ENCODE measurements at regions not wholly inside any gene's neighbourhood (a gene's known extent, or its start where the extent isn't known, plus 50 kb on each side); places are given as distances from the start of the nearest gene placed in this dataset.
A peak's percentile ranks its signal among the peaks of the same experiment; 100 is the strongest.

DNA sequence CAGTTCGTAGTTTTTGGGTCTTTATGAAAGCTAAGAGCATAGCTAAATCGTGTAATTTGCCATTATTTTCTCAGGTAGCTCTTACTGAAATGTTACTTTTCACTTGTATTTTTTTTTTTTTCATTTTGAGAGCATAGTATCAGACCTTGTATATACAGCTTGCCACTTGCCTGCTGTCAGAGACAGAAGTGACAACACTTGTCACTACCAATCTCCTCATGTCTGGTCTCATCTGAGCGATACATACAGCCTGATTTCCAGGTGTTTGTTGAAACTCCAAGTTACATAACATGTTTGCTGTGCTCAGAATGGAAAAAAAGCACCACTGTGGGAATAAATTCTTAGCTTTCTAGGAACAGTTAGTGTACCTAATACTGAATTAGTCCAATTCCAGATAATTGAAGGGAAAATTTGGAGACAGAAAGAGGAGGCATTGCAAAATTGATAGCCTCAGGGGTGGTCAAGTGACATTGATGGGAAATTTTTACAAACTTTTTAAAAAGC lies 621.4 kb upstream of the PKN2 start:
- no peak for DNase-seq (ENCODE audit: low read depth)

- DNase-seq (ENCODE audit: low read depth) = no peak
These were observed 620.5 kb upstream of the PKN2 start for GRCh38 chr1:88063605-88064004.

DNA sequence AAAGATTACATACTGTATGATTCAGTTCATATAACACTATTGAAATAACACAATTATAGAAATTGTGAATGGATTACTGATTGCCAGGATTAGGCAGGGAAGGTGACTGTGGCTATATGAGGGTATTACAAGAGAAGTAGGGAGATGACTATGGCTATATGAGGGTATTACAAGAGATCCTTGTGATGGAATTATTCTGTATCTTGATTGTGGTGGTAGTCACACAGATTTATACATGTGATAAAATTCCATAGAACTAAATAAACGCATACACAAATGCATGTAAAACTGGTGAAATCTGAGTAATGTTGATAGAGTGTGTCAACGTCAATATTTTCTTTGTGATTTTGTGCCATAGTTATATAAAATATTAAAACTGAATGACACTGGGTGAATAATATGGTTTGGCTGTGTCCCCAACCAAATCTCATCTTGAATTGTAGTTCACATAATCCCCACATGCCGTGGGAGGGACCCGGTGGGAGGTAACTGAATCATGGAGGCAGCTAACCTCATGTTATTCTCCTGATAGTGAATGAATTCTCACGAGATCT lies 615.6 kb upstream of the PKN2 start:
- no peak for DNase-seq (ENCODE audit: low read depth)

- DNase-seq (ENCODE audit: low read depth) = no peak
These were observed 613.1 kb upstream of the PKN2 start for GRCh38 chr1:88070956-88071355.

DNA sequence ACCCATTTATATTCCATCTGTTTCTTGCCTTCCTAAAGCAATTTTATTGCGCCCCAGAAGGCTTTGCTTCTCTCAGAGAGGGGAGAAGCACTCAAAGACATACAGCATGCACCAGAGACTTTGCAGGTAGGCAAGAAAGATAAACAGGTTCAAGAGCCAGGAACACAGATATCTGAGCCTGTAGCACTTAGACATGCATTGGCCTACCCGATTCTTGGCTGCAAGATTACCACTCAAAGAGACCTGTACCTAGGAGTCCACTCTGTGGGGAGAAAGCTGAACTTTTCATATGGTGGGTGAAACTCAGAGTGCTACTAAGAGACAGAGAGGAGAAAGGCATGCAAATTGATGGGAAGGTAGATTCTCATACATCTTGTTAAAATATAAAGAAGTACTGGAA lies 609.4 kb upstream of the PKN2 start:
- no peak for DNase-seq (ENCODE audit: low read depth)

GRCh38 chr1:88075813-88076212 lies 608.3 kb upstream of the PKN2 start:
- no peak for DNase-seq (ENCODE audit: low read depth)

DNA sequence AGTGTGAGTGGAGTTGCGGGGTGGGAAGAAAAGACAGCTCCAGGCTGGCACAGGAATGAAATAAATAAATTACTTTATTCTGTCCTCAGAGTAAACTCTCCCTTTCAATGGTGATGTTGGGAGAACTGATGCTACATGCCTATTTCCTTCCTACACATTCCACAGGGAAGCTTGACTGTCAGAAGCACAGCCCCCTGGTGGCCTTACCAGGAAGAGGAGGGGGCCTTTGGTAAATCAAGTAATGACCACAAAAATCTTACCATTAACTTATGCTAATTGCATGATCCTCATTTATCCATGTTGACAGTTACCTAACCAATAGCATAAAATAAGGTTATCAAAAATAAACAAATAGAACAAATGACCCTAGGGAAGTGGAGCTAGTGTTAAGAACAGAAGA lies 605.0 kb upstream of the PKN2 start:
- peak; percentile 11 for DNase-seq (ENCODE audit: low read depth)

DNA sequence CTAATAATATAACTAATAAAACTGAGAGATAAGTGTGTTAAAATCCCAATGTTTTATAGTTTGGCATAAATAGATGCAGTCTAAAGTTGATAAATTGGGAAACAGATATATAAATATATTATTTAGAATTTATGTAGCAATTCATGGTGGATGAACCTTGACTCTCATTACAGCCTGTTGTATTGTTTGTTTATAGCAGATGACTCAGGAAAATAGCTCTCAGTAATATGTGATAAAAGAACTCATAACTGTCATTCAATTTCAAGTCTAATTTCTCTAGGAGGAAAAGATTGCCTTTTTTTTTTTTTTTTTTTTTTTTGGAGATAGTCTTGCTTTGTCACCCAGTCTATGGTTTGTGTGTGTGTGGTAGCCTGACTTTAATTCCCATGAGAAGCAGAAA lies 603.2 kb upstream of the PKN2 start:
- DNase-seq (ENCODE audit: low read depth) = no peak

GRCh38 chr1:88088481-88088880 lies 595.6 kb upstream of the PKN2 start:
- no peak for DNase-seq (ENCODE audit: low read depth)

DNA sequence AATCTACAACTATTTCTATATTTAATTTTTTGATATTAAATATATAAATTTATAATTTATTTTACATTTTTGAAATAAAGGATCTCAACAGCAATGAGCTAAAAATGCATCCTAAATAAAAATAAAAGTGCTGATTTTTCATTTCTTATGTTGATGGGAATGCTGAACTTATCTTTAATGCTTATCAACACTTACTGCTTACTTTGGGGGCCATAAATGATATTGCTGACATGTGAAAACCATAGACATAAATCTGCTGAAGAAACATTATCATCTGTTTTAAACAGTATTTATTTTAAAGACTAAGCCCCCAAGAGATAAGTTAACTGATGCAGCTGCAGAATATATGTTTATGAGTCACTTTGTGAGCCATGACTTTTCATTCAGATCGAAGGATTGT lies 594.1 kb upstream of the PKN2 start:
- DNase-seq (ENCODE audit: low read depth) = no peak

DNA sequence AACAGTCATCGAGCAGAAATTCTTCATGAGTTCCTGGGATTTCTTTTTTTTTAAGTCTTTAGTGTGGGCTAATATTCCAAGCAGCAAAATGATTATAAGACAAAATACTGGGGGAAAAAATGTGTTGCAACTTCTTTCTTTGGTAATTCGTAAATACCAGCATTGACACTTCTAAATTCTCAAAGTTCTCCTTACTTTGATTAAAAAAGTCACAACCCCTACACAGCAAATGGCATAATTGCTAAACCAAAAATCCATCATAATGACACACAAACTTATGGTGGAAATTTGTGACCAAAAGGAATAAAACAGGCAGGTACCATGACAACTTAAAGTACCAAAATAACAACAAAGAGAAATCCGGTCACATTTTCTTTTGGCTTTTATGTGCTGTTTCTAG lies 585.2 kb upstream of the PKN2 start:
- no peak for DNase-seq (ENCODE audit: low read depth)

- DNase-seq (ENCODE audit: low read depth) = no peak
These were observed 583.0 kb upstream of the PKN2 start for GRCh38 chr1:88101041-88101440.

GRCh38 chr1:88104236-88104635 lies 579.8 kb upstream of the PKN2 start:
- DNase-seq (ENCODE audit: low read depth) = no peak

DNA sequence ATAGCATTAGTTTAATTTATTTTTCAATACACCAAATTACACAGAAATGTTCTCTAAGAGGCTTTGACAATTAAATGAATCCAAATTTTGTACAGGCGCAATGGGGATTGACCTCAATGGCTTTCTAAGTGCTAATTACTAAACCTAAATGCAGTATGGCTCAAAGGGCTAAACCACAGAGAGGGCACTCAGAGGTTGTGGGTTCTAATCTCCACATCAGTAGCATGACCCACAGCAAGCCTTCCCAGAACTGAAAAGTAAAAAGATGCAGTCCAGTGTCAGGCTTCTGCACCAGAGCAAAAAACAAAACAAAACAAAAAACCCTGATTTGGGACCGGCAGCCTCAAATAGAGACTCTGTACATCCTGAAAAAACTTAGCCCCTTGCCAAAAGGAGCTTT lies 579.2 kb upstream of the PKN2 start:
- DNase-seq (ENCODE audit: low read depth) = no peak

DNA sequence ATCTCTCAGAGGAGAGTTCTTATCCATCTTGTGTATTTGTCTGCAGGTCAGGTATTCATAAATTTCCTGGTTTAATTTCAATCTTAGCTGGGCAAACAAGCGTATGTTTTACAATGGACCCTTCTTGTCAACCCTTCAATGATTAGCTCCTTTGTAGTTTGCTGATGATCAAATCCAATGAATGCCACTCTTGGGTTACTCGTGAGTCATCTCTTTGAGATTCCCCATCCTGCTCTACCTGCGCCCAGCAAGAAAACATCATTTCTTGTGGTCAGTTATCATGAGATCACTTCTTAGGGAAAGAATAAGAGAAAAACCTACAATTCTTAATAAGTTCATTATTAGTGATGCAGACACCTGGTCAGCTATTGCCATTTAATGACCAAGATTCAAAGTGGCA lies 572.3 kb upstream of the PKN2 start:
- DNase-seq (ENCODE audit: low read depth) = no peak

GRCh38 chr1:88117597-88117996 lies 566.5 kb upstream of the PKN2 start:
- DNase-seq (ENCODE audit: low read depth) = no peak

DNA sequence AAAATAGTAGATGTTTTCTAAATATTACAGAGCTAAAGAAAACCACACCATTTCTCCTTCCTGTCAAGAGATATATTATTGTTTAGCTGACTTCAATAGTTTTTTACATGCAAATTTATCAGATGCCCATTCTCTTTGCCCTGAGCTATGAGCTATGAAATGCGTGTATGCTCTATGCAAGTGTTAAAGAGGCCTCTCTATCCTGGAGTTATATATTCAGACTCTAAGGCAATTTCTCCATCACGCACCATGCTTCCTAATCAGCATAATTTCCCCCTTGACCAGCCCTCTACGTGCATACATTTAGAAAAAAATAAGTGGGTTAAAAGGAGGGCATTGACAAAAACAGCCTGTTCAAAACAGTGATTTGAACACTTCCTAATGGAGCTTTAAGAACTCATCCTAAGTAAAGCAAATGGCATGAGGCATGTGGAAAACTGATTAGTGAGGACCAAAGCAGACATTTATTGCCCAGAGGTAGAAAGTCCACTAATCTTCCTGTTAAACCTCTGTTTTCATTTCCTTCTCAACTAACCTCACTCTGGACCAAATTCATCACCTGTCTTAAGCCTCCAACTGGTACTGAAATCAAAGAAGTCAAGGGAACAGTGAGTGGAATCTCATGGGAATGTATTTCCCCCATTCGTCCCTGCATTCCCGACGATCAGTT lies 565.8 kb upstream of the PKN2 start:
- DNase-seq (ENCODE audit: low read depth) = no peak

DNA sequence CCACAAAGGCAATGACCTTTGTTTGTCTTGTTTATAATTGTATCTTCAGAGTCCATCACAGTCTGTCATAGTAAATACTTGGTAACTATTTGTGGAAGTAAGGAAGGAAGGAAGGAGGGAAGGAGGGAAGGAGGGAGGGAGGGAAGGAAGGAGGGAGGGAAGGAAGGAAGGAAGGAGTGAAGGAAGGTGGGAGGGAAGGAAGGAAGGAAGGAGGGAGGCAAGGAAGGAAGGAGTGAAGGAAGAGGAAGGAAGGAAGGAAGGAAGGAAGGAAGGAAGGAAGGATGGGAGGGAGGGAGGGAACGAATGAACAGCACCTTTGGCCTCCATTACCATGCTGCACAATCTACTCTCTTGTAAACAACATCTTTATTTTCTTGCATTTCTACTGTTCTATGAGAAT lies 559.5 kb upstream of the PKN2 start:
- no peak for DNase-seq (ENCODE audit: low read depth)

- no peak for DNase-seq (ENCODE audit: low read depth)
These were observed 557.6 kb upstream of the PKN2 start for GRCh38 chr1:88126467-88126866.

GRCh38 chr1:88133991-88134390 lies 550.1 kb upstream of the PKN2 start:
- DNase-seq (ENCODE audit: low read depth) = no peak

DNA sequence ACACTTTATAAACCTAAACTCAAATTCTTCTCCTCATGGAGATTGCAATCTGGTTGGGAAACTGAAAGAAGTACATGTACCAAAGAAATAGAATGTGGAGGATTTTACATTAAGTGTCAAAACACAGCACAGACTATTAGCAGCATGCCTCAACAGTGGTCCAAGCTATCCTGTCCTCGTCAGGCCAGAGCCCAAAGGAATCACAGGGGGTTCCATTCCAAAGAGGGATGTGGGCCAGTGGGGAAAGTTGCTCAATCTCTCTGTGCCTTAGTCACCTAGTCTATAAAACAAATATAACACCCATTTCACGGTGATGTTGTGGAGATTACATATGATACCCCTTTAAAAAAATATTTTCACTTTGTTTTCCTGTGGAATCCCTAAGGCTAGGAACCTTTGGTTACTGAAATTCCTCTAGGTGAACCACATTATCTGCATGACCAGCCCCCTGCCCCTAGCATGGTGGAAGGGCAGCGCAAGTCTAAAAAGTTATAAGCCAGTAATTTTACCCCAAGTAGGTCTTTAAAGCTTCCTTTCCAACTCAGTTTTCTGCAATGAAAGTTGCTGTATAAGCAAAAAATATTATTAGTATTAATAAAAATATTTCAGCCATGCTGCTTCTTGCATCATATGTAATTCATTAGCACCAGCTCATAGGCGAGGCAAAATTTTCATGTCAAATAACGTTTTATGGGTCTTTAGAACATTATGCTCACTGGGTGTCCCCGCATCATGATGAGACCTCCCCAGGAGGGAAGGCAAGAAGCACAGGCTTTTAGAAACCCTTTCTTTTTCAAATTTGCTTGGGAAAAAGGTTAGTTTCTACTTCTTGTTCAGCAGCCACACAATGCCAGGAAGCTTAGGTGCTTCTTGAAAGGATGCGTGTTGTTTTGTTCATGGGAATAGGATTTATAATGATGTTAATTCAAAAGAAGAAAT lies 548.8 kb upstream of the PKN2 start:
- no peak for DNase-seq (ENCODE audit: low read depth)

DNA sequence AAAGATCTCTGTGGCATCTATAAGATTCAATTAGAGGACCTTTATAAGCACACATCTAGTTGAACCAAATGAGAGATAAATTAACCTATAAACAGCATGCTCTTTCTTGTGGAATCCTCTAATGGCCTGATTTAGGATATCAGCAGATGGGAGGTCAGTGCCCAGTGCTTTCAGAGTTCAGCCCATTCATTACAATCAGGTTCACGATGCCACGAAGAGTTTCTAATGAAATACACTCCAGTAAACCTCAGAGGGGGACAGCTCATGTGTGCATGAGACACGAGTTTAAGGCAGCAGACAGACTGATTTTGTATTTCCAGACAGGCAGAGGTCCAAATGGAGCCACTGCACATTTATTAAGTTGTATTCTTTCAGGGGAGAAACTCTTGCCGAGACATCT lies 544.4 kb upstream of the PKN2 start:
- no peak for DNase-seq (ENCODE audit: low read depth)

DNA sequence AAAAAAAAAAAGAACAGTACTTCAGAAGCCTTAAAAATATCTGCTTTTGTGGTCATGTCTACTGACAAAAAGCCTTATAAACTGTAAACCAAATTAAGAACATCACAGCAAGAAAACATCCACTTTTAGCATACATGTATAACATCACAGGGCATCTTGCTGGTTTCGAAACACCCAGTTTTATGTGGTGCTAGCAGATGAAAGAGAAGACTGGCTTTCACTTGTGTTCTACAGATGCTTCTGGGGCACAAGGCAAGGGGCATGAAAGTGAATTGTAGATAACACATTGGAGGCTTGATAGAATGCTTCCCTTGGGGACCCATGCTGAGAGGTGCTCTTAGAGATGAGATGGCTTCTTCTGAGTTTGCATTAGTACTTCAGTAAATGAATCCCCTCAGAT lies 543.7 kb upstream of the PKN2 start:
- DNase-seq (ENCODE audit: low read depth) = no peak
